NCI-H2107 treated with DMSO at 0.1 percent for 48 hours (cell line): ENCODE measurements at regions not wholly inside any gene's neighbourhood (a gene's known extent, or its start where the extent isn't known, plus 50 kb on each side); places are given as distances from the start of the nearest gene placed in this dataset.

Experiments
- DNase-seq: peaks from one replicate; lab custom pipeline; 2025; ENCODE audit not compliant: unreplicated experiment; lab: John Stamatoyannopoulos, UW

- no peak for DNase-seq
These were observed 52.2 kb downstream of the ADRA2C start for GRCh38 chr4:3818371-3818770.

GRCh38 chr4:3819210-3819919 lies 53.2 kb downstream of the ADRA2C start:
- DNase-seq: no peak

DNA sequence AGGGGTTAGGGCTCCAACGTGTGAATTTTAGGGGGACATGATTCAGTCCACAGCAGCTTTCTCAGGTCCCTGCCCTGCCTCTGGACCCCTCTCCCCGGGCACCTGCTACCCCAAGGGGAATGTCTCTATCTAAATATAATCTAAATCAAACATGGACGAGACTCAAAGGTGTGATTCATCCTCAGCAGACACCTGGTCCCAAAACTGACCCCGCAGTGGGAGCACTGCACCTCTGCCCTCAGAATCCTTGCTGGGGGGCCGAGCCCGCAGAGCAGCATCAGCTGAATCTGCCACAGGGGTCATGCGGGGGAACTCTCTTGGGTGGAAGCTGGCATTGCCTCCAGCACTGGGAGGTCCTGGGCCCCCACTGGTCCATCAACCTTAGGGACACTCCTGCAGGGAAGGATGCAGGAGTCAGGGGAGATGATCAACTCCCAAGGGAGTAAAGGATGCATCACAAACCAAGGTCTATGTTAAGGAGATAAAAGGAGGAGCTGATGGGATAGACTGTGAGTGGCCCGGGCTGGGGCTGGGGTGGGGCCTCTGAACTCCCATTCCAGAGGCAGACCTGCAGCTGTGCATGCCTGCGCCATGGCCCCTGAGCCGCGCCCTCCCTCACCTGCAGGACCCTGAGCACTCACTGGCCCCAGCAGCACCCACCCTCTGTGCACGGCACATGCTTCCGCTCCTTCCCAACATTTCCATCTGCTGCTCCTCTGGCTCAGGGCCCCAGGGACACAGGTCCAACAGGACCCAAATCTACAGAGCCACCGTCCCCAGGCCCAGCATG lies 54.0 kb downstream of the ADRA2C start:
- no peak for DNase-seq

- DNase-seq: no peak
These were observed 54.8 kb downstream of the ADRA2C start for GRCh38 chr4:3820806-3821579.

GRCh38 chr4:3821580-3822229 lies 55.5 kb downstream of the ADRA2C start:
- DNase-seq: no peak

DNA sequence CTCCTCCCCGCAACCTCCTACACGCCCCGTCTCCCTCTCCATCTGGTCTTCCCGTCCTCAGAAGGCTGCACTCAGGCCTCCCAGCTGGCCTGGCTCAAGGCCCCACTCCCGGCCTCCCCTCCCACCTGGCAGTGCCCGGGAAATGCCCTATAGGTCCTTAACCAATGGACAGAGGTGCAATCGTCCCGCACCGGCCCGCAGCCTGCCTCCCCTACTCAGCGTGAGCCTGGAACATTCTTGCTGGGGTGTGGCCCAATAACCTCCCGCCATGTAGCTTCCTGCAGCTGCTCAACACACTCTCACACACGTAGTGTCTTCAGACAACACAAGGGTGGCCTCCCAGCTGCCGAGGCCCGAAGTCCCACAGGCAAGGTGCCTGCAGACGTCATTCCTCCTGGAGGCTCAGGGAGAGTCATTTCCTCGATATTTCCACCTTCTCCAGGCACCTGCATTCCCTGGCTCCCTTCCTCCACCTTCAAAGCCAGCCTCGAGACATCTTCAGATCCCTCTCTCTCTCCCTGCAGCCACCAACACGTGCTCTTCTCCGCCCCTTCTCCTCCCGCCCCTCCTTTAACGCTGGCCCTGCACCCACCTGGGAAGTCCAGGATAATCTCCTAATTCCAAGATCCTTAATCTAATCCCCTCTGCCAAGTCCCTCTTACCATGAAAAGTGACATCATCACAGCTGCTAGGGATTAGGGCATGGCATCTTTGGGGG lies 56.2 kb downstream of the ADRA2C start:
- no peak for DNase-seq

DNA sequence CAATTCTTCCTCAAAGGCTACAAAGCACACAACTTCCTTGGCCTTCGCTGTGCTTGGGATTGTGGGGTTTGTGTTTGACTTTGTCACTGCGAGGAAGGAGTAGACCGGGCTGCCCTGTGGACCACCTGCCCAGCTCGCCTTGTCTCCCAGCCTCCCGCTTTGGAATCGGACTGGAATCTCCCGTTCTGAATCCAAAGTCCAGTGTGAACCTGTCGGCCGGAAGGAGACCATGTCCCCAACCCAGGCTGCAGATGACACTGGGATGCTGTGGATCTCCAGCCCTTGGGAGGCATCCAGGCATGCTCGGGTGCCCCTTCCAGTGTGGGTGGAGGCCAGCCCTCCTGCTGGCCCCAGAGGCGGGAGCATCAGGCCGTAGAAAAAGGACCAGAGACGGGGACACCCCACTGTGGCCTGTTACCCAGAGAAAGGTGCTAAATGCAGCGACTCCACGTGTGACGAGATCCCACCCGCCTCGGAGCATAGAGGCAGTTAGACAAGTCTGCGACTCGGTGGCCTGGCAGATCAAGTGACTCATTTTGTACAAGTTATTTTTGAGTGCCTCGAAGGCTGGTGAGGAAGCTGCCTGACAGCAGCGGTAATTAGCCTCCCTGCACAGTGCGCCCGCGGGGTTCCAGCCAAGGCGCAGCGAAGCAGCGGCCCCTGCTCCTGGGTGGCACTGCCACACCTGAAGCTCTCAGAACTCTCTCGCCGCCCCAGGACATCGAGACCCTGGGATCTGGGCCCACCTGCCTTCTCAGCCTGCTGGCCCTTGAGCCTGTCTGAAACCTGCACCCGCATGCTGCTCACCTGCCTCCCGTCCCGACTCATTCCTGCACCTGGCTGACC lies 57.5 kb downstream of the ADRA2C start:
- DNase-seq: no peak

GRCh38 chr4:3824521-3825270 lies 58.5 kb downstream of the ADRA2C start:
- DNase-seq: no peak

- DNase-seq: no peak
These were observed 59.3 kb downstream of the ADRA2C start for GRCh38 chr4:3825530-3825929.

DNA sequence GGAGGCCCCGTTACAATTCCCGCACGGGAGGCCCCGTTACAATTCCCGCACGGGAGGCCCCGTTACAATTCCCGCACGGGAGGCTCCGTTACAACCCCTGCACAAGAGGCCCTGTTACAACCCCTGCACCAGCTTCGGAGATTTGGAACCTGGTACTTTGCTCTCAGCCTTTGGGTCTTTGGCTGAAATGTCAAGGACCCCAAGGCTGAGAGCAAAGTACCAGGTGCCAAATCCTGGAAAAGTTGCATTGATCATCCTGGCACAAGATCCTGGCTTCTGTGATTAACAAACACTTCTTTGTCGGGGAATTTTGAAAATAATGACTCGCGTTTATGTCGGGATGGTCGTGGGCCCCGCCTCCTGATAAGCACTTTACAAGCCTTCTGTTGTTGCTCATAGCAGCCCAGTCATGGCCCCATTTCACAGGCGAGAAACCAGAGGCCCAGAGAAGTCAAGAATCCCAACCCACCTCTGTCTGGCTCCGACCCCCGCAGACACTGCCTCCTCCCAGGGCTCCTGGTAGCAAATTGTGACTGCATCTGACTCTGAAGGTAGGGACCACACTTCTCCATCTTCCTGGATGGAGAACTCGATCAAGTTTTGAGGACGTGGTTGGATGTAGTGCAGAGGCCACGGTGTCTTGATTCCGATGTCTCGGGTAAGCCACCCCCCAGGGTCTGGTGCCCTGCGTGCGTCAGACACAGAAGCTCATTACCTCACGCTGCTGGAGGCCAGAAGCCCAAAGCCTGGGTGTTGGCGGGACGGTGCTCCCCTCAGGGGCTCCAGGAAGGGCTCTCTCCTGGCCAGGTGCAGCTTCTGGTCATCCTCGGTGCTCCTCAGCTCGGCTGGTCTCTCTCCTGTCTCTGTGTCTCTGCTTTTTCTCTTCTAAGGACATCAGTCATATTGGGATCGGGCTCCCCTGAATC lies 60.3 kb downstream of the ADRA2C start:
- no peak for DNase-seq

DNA sequence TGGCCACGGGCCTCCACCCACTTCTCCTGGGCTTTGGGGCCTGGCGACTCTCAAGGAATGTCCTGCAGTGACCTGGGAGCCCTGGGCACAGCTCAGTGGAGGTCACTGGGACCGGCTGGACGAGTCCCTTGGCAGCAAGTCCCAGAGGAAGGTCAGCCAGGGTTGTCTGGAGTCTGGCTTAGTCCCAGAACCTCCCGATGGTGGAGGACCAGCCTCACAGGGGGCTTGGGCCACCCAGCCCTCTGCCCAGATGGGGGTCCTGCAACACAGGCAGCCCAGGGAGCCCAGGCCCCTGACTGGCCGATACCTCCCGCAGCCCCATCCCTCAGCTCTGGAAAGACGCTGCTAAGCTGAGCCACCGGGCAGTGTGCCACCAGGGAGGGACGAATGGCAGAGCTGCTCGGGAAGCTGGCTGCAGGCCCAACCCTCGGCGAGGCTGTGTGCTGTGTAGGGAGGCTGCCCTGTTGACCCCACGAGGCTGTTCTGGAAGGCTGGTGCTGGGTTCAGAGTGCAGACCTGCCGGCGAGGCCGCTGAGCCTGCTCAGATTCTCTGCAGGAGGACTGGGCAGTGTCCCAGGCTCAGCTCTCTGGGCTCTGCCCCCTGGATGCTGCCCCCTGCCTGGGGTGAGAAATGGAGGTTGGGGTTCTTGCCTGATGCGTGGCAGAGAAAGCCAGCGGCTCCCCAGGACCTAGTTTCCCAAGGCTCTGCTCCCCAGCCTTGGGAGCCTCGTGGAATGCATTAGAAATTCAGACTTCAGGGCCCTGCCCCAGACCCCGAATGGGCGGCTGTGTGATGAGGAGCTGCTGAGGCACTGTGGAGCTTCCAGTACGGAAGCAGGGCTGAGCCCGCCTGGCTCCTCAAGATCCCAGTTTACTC lies 61.7 kb downstream of the ADRA2C start:
- no peak for DNase-seq

GRCh38 chr4:3828546-3828945 lies 62.4 kb downstream of the ADRA2C start:
- DNase-seq: no peak

DNA sequence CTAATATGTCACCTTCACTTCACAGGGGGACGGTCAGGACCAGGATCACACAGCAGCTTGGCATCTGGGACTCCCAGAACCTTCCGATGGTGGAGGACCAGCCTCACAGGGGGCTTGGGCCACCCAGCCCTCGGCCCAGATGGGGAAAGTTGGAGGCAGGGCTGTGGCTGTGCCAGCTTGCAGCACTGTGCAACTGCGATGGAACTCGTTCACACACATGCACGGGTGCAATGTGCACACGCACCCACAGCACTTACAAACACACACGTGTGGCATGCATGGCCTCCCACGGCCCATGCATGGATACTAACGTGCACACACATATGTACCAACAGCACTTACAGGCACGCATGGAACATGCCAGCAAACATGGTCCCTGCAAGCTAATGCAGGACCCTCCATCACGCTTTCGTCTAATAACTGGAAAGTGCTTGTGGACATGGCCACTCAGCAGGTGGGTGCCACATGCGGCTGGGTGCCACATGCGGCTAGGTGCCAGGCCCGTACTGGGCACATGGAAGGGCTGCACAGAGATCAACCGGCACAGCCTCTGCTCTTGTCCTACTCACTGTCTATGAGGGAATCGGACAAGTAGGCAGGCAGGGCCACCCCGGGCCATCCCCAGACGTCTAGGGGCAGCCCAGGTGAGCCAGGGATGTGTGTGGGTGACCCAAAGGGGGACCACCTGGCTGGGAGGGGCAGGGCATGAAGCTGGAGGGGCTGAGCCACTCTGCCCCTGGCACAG lies 63.2 kb downstream of the ADRA2C start:
- DNase-seq: no peak

DNA sequence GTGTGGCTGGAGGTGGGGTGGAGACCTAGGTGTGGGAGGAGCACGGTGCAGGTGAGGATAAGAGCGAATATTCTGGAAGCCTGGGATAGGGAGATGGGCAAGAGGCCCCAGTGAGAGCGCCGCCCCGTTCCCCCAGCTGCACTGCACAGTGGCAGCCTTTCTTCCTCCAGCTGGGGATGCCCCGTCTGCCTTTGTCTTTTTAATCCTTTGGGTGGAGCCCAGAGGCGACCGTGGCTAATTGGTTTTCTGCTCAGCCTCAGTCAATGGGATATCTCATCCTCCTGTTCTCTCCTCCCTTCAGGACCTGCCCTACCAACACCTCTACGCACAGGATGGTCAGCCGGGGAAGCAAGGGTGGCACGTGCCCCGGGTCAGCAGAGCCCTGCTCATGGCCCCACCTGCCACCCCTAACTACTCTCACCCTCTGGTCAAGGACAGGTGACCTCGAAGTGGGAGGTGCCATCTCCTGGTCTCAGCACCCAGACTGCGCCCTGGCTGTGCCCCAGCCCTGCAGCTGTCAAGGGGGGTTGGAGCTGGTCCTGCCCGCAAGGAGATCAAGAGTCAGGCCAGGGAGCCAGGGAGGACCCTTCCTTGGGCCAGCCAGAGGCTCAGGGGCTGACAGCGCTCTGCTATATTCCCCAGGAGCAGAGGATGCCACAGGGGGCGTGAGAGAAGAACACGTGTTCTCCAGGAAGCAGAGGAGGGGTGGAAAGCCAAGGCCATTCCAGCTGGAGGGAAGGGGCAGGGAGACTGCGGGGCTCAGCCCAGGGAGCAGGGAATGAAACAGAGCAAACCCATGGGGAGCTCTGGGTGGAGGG lies 64.0 kb downstream of the ADRA2C start:
- DNase-seq: no peak

GRCh38 chr4:3830774-3831528 lies 64.8 kb downstream of the ADRA2C start:
- DNase-seq: no peak
